ENCODE measurements at regions not wholly inside any gene's neighbourhood (a gene's known extent, or its start where the extent isn't known, plus 50 kb on each side); places are given as distances from the start of the nearest gene placed in this dataset.
A peak's percentile ranks its signal among the peaks of the same experiment; 100 is the strongest.
"Not testable (repeated sequence)": the region's sequence is repeated elsewhere in the genome, so short reads cannot be mapped to it uniquely, and the experiment has no call there.

- no peak for DNase-seq
Measured at GRCh38 chr6:152811785-152812184, 61.2 kb downstream of the VIP start.

GRCh38 chr6:152815230-152815872 is 64.8 kb downstream of the VIP start:
- DNase-seq, result no peak

- DNase-seq, result no peak
Measured at GRCh38 chr6:152816055-152816454, 65.5 kb downstream of the VIP start.

- DNase-seq, result no peak
Measured at GRCh38 chr6:152821525-152821924, 70.9 kb downstream of the VIP start.

- no peak for DNase-seq
Measured at GRCh38 chr6:152824666-152825065, 74.1 kb downstream of the VIP start.

- DNase-seq, result no peak
Measured at GRCh38 chr6:152828431-152828830, 77.8 kb downstream of the VIP start.

- DNase-seq, result not testable (repeated sequence)
Measured at GRCh38 chr6:152834366-152834765, 83.8 kb downstream of the VIP start.

- no peak for DNase-seq
Measured at GRCh38 chr6:152836523-152836922, 85.9 kb downstream of the VIP start.

- no peak for DNase-seq
Measured at GRCh38 chr6:152845421-152845820, 94.8 kb downstream of the VIP start.

GRCh38 chr6:152846825-152847224 is 96.2 kb downstream of the VIP start:
- no peak for DNase-seq

- no peak for DNase-seq
Measured at GRCh38 chr6:152848919-152849318, 98.3 kb downstream of the VIP start.

GRCh38 chr6:152854086-152854795 is 103.6 kb downstream of the VIP start:
- no peak for DNase-seq

GRCh38 chr6:152858141-152858540 is 107.5 kb downstream of the VIP start:
- no peak for DNase-seq

GRCh38 chr6:152859225-152859624 is 108.6 kb downstream of the VIP start:
- no peak for DNase-seq

GRCh38 chr6:152863618-152864326 is 113.2 kb downstream of the VIP start:
- DNase-seq, result peak; percentile 48

- no peak for DNase-seq
Measured at GRCh38 chr6:152874267-152874666, 108.6 kb downstream of the FBXO5 start.

GRCh38 chr6:152874846-152875568 is 107.8 kb downstream of the FBXO5 start:
- DNase-seq, result no peak

- no peak for DNase-seq
Measured at GRCh38 chr6:152879681-152880080, 103.2 kb downstream of the FBXO5 start.

GRCh38 chr6:152893187-152893586 is 89.7 kb downstream of the FBXO5 start:
- no peak for DNase-seq

GRCh38 chr6:152896923-152897322 is 85.9 kb downstream of the FBXO5 start:
- no peak for DNase-seq

- DNase-seq, result peak; percentile 67
Measured at GRCh38 chr6:152897807-152898399, 84.9 kb downstream of the FBXO5 start.

- no peak for DNase-seq
Measured at GRCh38 chr6:152904678-152905077, 78.2 kb downstream of the FBXO5 start.

Measured in stimulated activated CD4-positive, alpha-beta T cell treated with anti-CD3 and anti-CD28 coated beads, Interleukin-1b, Interleukin-23, amount 100 ng/mL, for 48 hours (primary cell).